NT2/D1 (cell line): ENCODE measurements at regions not wholly inside any gene's neighbourhood (a gene's known extent, or its start where the extent isn't known, plus 50 kb on each side); places are given as distances from the start of the nearest gene placed in this dataset.

Experiments
- SUZ12 ChIP-seq: IDR thresholded peaks from 2 replicates; pipeline ENCODE4 v1.6.1; 2011; ENCODE audit not compliant: insufficient read length, insufficient read depth; ENCODE audit errors: extremely low read depth
- YY1 ChIP-seq: IDR thresholded peaks from 2 replicates; pipeline ENCODE4 v1.6.1; 2011; ENCODE audit not compliant: insufficient read length, insufficient read depth

DNA sequence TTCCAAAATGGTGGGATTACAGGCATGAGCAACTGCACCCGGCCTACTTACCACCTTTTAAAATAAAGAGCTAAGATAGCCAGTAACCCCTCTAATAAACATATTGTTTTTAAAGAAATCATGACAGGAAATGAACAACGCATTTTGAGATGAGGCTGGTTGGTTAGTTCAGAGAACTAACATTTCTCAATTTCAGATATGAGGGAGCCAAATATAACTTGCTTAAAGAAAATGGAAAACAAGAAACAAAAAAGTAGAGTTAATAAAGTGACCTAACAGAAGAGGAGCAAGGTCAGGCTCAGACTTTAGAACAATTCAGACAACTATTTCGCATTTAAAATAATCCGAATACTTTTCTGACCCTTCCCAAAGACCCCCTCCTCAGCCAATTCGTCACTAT lies 254.9 kb upstream of the PHF14 start:
- TF ChIP-seq YY1 (no peak), SUZ12 (no peak)
